ENCODE measurements at regions not wholly inside any gene's neighbourhood (a gene's known extent, or its start where the extent isn't known, plus 50 kb on each side); places are given as distances from the start of the nearest gene placed in this dataset.

GRCh38 chr2:5484868-5485267 lies 207.3 kb upstream of the SOX11 start:
- DNase-seq = no peak
- Mint-ChIP-seq H3K4me1 (ENCODE audit: low read depth, unreplicated experiment) (peaks cover 31% of the 10 kb centered on the region), H3K36me3 (ENCODE audit: unreplicated experiment) (no peaks in the 10 kb centered on the region), H3K9me3 (ENCODE audit: unreplicated experiment) (no peaks in the 10 kb centered on the region), H3K27ac (ENCODE audit: unreplicated experiment) (no peak overlapping the region), H3K27me3 (ENCODE audit: unreplicated experiment) (peaks cover 5% of the 10 kb centered on the region), H3K4me3 (ENCODE audit: unreplicated experiment) (no peak overlapping the region)
- TF ChIP-seq CTCF (IDR thresholded peaks at IDR 0.05; ENCODE audit: partially characterized antibody, unreplicated experiment) = no peak

GRCh38 chr2:5491523-5491922 lies 200.7 kb upstream of the SOX11 start:
- H3K27me3 Mint-ChIP-seq (ENCODE audit: unreplicated experiment) = peaks cover 2% of the 10 kb centered on the region
- no peak for TF ChIP-seq CTCF (IDR thresholded peaks at IDR 0.05; ENCODE audit: partially characterized antibody, unreplicated experiment)

GRCh38 chr2:5493256-5493655 lies 198.9 kb upstream of the SOX11 start:
- Mint-ChIP-seq H3K4me3 (ENCODE audit: unreplicated experiment) (no peak overlapping the region), H3K27me3 (ENCODE audit: unreplicated experiment) (peaks cover 2% of the 10 kb centered on the region), H3K4me1 (ENCODE audit: low read depth, unreplicated experiment) (peaks cover 17% of the 10 kb centered on the region), H3K9me3 (ENCODE audit: unreplicated experiment) (peaks cover 3% of the 10 kb centered on the region), H3K27ac (ENCODE audit: unreplicated experiment) (no peak overlapping the region), H3K36me3 (ENCODE audit: unreplicated experiment) (no peaks in the 10 kb centered on the region)
- DNase-seq = no peak
- TF ChIP-seq CTCF (IDR thresholded peaks at IDR 0.05; ENCODE audit: partially characterized antibody, unreplicated experiment) = no peak

More at GRCh38 chr2:5491523-5491922, 200.7 kb upstream of the SOX11 start:
- Mint-ChIP-seq H3K4me1 (ENCODE audit: low read depth, unreplicated experiment) (peaks cover 17% of the 10 kb centered on the region), H3K27ac (ENCODE audit: unreplicated experiment) (no peak overlapping the region), H3K9me3 (ENCODE audit: unreplicated experiment) (peaks cover 3% of the 10 kb centered on the region), H3K4me3 (ENCODE audit: unreplicated experiment) (no peak overlapping the region), H3K36me3 (ENCODE audit: unreplicated experiment) (no peaks in the 10 kb centered on the region)
- no peak for DNase-seq

- Mint-ChIP-seq H3K27ac (ENCODE audit: unreplicated experiment) (no peak overlapping the region), H3K36me3 (ENCODE audit: unreplicated experiment) (no peaks in the 10 kb centered on the region)
Measured at GRCh38 chr2:5494212-5494611, 198.0 kb upstream of the SOX11 start.

GRCh38 chr2:5495586-5495985 lies 196.6 kb upstream of the SOX11 start:
- Mint-ChIP-seq H3K4me3 (ENCODE audit: unreplicated experiment) (no peak overlapping the region), H3K27ac (ENCODE audit: unreplicated experiment) (no peak overlapping the region), H3K36me3 (ENCODE audit: unreplicated experiment) (no peaks in the 10 kb centered on the region), H3K27me3 (ENCODE audit: unreplicated experiment) (no peaks in the 10 kb centered on the region), H3K4me1 (ENCODE audit: low read depth, unreplicated experiment) (peaks cover 17% of the 10 kb centered on the region), H3K9me3 (ENCODE audit: unreplicated experiment) (peaks cover 3% of the 10 kb centered on the region)
- no peak for DNase-seq
- no peak for TF ChIP-seq CTCF (IDR thresholded peaks at IDR 0.05; ENCODE audit: partially characterized antibody, unreplicated experiment)

More at GRCh38 chr2:5494212-5494611, 198.0 kb upstream of the SOX11 start:
- Mint-ChIP-seq H3K9me3 (ENCODE audit: unreplicated experiment) (peaks cover 3% of the 10 kb centered on the region), H3K27me3 (ENCODE audit: unreplicated experiment) (no peaks in the 10 kb centered on the region), H3K4me1 (ENCODE audit: low read depth, unreplicated experiment) (peaks cover 17% of the 10 kb centered on the region), H3K4me3 (ENCODE audit: unreplicated experiment) (no peak overlapping the region)
- no peak for TF ChIP-seq CTCF (IDR thresholded peaks at IDR 0.05; ENCODE audit: partially characterized antibody, unreplicated experiment)
- DNase-seq = no peak
